CD4-positive, alpha-beta T cell treated with Interleukin-15 for 1 hour (primary cell): ENCODE measurements at regions not wholly inside any gene's neighbourhood (a gene's known extent, or its start where the extent isn't known, plus 50 kb on each side); places are given as distances from the start of the nearest gene placed in this dataset.
"Not testable (repeated sequence)": the region's sequence is repeated elsewhere in the genome, so short reads cannot be mapped to it uniquely, and the experiment has no call there.

ENCODE experiments used
- DNase-seq: peaks from one replicate; pipeline ENCODE4 v3.0.0-alpha.2; 2020

DNA sequence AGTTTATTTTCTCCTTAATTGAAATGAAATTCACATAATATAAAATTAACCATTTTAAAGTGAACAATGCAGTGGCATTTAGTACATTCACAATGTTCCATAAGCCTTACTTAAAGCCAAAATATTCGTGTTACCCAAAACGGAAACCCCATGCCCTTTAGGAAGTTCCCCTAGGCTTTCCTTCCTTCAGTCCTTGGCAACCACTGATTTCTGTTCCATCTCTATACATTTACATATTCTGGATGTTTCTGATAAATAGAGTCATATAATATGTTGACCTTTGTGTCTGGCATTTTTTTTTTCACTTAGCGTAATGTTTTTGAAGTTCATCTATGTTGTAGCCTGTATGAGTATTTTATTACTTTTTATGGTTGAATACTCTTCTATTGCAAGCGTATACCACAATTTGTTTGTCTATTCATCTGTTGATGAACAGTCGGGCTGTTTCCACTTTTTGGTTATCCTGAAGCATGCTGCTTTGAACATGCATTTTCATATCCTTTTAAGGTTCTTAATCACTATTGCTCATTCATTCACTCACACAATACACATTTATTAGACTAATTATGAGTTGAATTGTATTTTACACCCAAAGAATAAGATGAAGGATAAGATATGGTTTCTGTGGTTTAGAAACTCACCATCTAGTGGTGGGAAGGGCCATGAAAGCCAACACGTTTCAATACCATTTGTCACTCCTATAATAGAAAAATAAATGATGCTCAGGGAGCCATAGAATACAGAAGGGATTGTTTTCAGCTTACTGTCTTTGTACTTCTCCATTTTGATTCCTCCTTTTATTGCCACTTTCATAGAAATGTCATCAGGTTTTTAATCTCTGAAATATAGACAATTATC lies 408.2 kb upstream of the CBLB start:
- DNase-seq, result no peak

DNA sequence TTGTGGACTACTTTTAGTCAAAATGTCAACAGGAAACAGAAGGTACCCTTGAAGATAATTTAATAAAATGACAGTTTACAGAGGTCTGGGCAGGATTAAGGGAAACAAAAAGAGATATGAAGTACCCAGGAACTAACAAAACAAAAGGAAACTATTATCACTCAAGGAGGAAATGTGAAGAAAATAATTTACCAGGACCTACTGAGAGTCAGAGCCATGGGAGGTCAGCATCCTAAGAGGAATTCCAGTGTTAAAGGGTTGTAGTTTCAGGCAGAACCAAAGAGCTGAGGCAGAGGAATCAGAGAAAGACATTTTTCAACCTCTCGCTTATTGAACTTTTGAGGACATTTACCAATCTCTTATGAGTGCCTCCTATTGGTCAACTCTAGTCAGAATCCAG lies 408.9 kb upstream of the CBLB start:
- DNase-seq, result no peak

DNA sequence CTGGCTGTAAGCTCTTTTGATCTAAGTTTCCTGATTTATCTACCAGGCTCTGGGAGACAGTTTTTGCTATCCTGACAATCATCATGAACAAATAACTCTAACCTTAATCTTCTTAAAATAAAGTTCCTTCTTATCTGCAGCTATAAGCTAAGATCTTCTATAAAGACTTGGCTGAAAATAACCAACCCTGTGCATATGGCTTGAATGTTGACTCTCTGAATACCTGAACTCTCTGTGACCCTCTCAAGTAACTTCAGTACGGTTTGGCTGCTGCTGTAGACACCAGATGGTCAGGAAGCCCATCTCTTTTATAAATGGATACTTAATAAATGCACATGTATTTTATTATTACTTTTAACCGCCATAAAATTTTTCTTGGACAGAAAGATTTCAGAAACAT lies 412.4 kb upstream of the CBLB start:
- no peak for DNase-seq

DNA sequence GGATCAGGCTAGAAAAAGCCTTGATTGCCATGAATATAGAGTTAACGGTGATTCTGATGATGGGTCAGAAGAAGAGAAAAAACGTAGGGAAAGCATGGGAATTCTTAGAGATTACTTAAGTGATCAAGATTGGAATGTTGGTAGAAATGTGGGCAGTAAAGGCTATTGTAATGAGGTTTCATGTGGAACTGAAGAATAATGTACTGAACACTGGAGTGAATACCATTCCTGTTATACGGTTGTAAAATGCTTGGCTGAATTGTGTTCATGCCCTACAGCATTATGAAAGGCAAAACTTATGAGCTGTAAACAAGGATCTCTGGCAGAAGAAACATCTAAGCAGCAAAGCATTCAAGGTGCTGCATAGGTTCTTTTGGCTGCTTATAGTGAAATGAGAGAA lies 414.1 kb upstream of the CBLB start:
- no peak for DNase-seq

DNA sequence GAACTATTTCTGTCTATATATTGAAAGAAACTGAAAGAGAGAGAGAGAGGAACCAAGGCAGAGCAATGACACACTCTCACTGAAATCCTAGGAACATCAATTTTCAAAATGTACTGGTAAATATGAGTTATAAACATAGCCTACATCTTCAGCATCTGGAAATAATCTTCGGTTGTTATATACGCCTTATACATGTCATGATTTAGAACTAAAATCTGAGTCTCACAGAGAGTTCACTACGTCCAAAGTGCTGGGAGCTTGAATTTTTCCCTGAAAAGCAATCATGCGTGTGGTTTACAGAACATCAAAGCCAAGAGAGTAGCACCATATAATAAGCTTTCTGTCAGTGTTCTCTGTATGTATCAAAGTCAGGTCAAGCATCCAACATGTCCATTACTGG lies 420.0 kb upstream of the CBLB start:
- no peak for DNase-seq

DNA sequence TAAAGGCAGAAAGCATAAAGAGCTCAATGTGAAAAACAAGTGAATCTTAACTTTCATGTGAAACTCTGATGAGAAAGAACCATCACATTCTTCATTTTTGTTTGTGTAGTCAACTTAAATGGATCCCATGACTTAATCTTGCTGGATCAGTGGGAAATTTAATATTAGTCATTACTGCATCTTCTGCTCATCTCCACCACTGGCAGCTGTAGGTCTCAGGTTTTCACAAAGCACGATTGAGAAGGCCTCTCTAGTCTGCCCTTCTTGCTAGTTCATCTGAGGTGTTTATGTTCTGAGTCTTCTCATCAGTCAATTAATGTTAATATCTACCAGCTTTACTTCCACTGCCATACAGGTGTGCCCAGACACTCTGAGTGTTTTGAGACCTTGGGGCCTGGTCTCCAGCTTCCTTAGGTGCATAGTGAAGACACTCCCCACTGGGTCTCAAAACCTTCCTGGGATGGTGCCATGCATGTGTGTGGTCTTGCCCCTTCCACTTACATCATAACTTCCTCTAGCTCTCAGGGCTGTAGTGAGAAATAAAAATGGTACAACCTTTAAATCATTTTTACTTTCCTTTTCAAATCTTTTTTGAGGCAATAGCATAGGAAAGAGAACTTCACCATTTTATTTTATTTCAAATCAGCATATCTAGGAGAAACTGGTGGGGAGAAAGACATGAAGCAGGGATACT lies 421.6 kb upstream of the CBLB start:
- DNase-seq, result no peak

DNA sequence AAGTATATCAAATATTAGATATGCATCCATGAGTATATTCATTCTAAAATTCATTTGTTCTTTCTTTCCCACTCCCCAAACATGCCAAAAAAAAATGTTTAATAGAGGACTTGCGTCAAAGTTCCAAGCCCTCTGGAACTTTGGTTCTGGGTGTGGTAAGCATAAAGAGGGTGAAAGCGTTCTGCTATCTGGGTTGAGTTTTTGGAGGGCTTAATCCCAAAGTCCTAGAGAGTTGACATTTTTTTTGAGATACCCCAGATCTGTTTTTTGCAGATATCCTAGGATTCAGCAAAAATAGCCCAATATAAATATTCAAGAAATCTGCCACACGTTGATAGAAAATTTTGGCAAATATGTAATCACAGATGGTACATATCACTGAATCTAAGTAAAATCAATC lies 424.3 kb upstream of the CBLB start:
- DNase-seq, result no peak

DNA sequence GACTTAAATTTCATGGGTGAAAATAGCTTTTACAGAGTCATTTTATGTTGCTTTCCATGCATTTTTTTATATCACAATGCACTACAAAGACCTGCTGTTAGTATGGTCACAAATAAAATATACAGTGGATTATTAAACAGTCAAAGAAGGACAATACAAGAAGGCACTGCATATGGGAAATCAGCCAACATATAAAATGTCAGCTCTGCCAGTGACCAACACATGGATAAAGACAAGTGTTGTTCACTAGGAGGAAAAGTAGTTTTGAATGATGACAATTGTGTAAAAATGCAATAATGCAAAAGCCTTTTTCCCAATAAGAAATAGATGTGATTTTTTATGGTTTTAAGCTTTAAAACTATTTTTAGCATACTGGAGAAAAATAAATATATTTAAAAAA lies 425.3 kb upstream of the CBLB start:
- no peak for DNase-seq

DNA sequence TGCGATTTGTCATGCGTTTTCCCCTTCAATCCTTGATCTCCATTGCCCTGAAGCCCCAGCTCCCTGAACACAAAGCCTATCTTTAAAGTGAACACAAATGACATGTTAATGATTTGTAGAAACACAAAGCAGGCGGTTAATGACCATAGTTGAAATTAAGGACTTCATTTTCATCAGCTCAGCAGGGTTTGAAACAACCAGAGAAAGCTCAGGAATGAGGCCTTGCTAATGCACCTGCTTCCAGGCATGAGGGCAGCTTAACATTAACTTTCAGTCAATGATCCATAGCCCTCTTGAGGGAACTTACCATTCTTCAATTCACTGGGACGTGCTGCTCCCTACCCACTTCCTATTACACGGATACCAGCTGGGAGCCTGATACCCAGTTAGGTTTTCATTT lies 427.2 kb upstream of the CBLB start:
- no peak for DNase-seq

DNA sequence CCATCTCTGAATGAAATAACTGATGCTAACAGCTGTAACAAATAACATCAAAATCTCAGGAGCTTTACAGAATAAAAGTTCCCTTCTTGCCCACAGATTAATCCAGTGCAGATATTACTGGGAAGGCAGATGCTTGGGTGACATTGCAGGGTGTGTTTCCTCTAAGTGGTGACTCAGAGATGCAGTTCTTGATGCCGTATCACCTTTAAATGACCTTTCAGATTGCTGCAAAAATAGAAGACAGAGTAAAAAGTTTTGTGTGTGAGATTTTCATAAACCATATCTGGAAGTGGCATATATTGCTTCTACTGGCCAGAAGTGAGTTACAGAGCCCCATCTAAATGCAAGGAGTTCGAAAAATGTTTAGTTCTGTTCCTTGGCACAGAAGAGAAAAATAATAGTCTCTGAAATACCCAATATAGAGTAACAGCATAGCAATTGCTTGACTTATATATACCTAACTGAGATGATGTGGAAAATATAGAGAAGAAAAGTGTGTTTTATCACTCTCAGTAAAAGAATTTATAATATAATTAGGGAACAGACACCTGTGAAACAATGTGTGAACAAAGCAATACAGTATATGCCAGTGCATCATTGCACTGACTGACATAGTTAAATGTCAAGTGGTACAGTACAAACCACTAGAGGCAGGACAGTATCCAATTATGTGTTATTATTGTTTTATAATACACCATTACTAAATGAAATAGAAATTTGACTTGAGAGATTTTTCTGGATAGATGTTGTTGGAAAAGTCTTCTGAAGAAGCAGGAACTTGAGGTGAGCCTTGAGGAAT lies 430.7 kb upstream of the CBLB start:
- no peak for DNase-seq

DNA sequence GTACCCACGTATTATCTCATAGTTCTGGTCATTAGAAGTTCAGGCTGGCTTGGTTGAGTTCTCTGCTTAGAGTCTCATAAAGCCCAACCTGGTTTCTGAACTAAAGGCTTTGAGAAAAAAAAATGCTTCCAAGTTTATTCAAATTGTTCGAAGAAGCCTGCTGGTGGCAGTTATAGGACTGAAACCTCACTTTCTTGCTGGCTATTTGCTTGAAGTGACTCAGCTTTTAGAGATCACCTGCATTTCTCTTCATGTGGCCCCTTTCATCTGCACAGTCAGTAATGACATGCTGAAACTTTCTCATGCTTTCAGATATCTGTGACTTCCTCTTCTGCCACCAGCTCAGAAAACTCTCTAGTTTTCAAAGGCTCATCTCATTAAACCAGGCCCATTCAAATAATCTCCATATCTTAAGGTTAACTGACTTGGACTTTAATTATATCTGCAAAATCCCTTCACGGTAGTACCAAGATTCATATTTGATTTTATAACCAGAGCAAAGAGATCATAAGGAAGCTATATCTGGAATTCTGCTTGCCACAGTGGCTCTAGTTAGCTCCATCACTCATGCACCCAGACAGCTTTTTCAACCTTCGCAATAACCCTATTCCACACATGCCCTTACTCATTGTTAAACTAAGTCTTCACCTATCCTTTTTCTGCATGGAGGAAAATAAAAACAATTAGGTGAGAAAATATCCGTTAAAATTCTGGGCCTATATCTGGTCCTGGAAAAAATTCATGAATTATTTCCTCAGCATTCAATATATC lies 433.8 kb upstream of the CBLB start:
- no peak for DNase-seq

DNA sequence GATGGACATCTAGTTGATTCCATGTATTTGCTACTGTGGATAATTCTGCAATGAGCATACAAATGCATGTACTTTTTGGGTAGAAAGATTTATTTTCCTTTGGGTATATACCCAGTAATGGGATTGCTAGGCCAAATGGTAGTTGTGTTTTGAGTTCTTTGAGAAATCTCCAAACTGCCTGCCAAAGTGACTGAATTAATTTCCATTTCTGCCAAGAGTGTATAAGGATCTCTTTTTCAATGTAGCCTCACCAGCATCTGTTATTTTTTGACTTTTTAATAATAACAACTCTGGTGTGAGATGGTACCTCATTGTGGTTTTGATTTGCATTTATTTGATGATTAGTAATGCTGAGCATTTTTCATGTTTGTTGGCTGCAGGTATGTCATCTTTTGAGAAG lies 435.0 kb upstream of the CBLB start:
- no peak for DNase-seq

DNA sequence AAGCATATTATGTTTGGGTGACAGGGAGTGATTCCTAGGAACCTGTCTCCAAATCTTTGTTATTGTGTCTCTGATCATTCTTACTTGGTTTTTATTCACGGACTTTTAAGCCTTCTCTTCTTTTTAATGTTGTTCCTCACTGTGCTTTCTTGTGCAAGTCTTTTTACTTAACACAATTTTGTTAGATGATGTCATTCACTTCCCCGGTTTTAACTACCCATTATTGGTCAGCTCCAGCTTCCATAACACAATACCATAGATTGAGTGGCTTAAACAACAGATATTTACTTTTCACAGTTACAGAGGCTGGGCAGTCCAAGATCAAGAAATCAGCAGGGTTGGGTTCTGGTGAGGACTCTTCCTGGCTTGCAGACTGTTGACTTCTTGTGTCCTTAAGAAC lies 436.3 kb upstream of the CBLB start:
- DNase-seq, result no peak

DNA sequence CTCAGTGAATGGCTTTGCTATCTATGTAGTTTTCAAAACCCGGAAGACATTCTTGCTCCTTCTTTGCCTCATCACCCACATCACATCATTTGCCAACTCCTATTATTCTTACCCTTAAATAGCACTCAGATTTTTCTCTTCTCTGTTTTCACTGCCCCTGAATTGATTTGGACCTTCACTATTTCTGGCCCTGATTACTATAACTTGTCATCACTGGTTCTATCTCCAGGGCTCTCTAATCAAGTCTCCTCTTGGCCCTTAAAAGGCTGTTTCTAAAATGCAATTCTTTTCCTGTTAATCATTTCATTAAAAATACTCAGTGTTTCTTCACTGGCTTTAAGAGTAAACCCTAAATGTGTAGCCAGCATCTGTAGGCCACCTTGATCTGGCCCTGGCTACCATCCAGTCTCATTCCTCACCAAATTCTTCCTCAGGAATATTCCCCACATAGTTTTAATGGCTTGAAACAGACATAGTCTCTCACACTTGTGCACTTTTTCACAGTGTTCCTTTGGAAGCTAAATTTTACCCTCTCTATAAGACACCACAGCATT lies 437.1 kb upstream of the CBLB start:
- no peak for DNase-seq

DNA sequence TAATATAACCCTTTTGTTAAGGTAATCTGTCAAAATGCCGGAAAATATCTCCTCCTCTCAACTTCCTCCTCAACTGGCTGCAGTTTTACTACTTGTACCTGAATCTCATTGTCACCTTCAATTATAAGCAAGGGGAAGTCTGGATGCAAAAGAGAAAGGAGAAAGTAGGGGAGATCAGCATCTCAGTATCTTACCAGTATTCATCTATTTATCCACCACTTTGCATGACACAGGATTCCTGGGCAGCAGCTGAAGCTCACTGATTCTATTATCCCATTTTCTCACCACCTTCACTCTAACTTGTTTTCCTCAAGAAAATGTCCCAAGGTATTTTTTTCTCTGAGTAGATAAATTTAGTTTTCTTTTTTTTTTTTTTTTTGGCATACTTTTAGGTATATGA lies 440.5 kb upstream of the CBLB start:
- DNase-seq, result no peak

DNA sequence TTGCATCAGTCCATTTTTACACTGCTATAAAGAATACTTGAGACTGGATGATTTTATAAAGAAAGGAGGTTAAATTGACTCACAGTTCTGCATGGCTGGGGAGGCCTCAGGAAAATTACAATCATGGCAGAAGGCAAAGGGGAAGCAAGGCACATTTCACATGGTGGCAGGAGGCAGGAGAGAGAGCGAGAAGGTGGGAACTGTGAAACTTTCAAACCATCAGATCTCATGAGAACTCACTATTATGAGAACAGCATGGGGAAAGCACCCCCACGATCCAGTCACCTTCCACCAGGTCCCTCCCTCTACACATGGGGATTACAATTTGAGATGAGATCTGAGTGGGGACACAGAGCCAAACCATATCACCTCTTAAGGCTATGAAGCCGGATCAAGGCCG lies 441.0 kb upstream of the CBLB start:
- not testable (repeated sequence) for DNase-seq

DNA sequence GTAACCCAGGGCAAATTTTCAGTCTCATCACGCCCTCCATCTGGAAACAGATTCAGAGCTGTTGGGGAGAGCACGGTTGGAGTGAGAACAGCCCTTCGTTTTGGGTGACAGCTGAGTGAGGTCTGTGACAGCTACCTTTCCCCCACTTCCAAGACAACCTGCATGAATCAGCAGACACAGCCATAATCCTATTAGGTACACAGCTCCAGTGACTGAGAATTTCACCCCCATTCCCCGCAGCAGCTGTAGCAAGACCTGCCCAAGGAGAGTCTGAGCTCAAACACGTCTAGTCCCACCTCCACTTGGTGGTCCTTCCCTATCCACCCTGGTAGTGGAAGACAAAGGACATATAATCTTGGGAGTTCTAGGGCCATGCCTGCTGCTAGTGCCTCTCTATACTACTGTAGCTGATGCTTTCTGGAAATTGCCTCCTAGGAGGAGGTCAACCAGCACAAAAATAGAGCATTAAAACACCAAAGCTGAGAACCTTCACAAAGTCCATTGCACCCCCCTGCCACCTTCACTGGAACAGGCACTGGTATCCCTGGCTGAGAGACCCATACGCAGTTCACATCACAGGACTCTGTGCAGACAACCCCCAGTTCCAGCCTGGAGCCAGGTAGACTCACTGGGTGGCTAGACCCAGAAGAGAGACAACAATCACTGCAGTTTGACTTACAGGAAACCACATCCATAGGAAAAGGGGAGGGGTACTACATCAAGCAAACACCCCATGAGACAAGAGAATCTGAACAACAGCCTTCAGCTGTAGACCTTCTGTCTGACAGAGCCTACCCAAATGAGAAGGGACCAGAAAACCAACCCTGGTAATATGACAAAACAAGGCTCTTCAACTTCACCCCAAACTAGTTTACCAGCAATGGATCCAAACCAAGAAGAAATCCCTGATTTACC lies 448.6 kb upstream of the CBLB start:
- DNase-seq, result no peak

DNA sequence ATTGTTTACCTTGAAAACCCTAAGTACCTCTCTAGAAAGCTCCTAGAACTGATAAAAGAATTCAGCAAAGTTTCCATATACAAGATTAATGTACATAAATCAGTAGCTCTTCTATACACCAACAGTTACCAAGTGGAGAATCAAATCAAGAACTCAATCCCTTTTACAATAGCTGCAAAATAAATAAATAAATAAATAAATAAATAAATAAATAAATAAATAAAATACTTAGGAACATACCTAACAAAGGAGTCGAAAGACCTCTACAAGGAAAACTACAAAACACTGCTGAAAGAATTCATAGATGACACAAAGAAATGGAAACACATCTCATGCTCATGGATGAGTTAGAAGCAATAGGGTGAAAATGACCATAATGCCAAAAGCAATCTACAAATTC lies 452.6 kb upstream of the CBLB start:
- not testable (repeated sequence) for DNase-seq

DNA sequence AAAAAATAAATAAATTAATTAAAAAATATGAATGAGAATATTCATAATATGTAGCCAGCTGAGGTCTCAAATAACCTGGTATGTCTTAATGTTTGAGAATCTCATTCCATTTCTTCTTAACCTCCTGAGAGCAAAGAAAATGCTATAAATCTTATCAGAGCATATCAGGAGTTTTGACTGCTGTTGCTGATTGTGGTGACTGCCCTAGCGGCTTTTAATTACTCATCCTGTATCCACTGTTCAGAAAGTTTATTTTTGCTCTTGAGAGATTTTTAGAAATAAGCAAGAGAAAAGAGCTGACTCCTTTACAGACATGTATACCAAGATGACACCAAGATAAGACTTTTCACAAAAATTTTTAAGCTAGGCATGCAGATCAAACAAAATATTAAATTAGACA lies 454.8 kb upstream of the CBLB start:
- no peak for DNase-seq

DNA sequence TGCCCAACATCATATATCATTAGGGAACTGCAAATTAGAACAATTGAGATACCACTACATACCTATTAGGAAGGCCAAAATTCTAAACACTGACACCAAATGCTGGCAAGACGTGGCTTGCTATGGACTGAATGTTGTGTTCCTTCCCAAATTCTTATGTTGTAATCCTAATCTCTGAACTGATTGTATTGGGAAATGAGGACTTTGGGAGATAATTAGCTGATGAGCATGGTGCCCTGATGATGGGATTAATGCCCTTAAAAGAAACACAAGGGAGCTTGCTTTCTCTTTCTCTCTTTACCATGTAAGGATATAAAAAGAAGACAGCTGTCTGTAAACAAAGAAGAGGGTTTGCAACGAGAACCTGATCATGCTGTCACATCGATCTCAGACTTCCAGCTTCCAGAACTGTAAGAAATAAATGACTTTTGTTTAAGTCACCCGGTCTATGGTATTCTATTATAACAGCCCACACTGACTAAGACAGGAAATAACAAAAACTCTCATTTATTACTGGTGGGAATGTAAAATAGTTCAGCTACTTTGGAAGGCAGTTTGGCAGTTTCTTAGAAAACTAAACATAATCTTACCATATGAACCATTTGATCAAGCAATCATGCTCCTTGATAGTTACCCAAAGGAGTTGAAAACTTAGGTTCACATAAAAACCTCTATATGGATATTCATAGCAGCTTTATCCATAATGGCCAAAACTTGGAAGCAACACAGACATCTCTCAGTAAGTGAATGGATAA lies 458.3 kb upstream of the CBLB start:
- DNase-seq, result no peak

DNA sequence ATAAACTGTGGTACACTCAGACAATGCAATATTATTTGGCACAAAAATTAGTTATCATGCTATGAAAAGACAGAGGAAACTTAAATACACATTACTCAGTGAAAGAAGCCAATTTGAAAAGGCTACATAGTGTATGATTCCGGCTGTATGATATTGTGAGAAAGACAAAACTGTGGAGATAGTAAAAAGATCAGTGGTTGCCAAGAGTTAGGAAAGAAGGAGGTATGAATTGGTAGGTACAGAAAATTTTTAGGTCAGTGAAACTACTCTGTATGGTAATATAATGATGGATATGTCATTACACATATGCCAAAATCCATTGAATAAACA lies 458.8 kb upstream of the CBLB start:
- no peak for DNase-seq
